COLO668 (cell line): ENCODE measurements at regions not wholly inside any gene's neighbourhood (a gene's known extent, or its start where the extent isn't known, plus 50 kb on each side); places are given as distances from the start of the nearest gene placed in this dataset.

ENCODE experiments used
- DNase-seq: peaks from one replicate; lab custom pipeline; 2025; ENCODE audit not compliant: unreplicated experiment; lab: John Stamatoyannopoulos, UW

GRCh38 chr2:145041706-145042105 is 521.8 kb upstream of the ZEB2 start:
- DNase-seq = no peak

- no peak for DNase-seq
Observed at GRCh38 chr2:145040433-145040832, 520.5 kb upstream of the ZEB2 start.

GRCh38 chr2:145038041-145038525 is 518.2 kb upstream of the ZEB2 start:
- no peak for DNase-seq

- DNase-seq = no peak
Observed at GRCh38 chr2:145036421-145037011, 516.6 kb upstream of the ZEB2 start.

GRCh38 chr2:145034511-145034910 is 514.6 kb upstream of the ZEB2 start:
- DNase-seq = no peak

- DNase-seq = no peak
Observed at GRCh38 chr2:145033438-145033837, 513.5 kb upstream of the ZEB2 start.

GRCh38 chr2:145032791-145033190 is 512.9 kb upstream of the ZEB2 start:
- no peak for DNase-seq

GRCh38 chr2:145029873-145030272 is 510.0 kb upstream of the ZEB2 start:
- DNase-seq = no peak

GRCh38 chr2:145029081-145029480 is 509.2 kb upstream of the ZEB2 start:
- no peak for DNase-seq

GRCh38 chr2:145028101-145028920 is 508.4 kb upstream of the ZEB2 start:
- no peak for DNase-seq

GRCh38 chr2:145026456-145027455 is 506.8 kb upstream of the ZEB2 start:
- DNase-seq = no peak

- DNase-seq = no peak
Observed at GRCh38 chr2:145025382-145025781, 505.5 kb upstream of the ZEB2 start.

GRCh38 chr2:145023334-145023934 is 503.5 kb upstream of the ZEB2 start:
- DNase-seq = no peak

GRCh38 chr2:145022666-145023333 is 502.9 kb upstream of the ZEB2 start:
- no peak for DNase-seq

- DNase-seq = no peak
Observed at GRCh38 chr2:145021962-145022665, 502.2 kb upstream of the ZEB2 start.

GRCh38 chr2:145020694-145021093 is 500.8 kb upstream of the ZEB2 start:
- DNase-seq = no peak

- no peak for DNase-seq
Observed at GRCh38 chr2:145020139-145020538, 500.2 kb upstream of the ZEB2 start.

GRCh38 chr2:145018502-145018901 is 498.6 kb upstream of the ZEB2 start:
- DNase-seq = no peak

- DNase-seq = no peak
Observed at GRCh38 chr2:145017149-145017548, 497.2 kb upstream of the ZEB2 start.

GRCh38 chr2:145016711-145017110 is 496.8 kb upstream of the ZEB2 start:
- no peak for DNase-seq
